Liver (tissue), 3 donors: ENCODE measurements at regions not wholly inside any gene's neighbourhood (a gene's known extent, or its start where the extent isn't known, plus 50 kb on each side); places are given as distances from the start of the nearest gene placed in this dataset.

ENCODE experiments used
- CTCF ChIP-seq: fragments of 150-350 bp; IDR thresholded peaks from 2 replicates; pipeline ENCODE4 v1.5.1; 2017; ENCODE audit warnings: improper control_type of control experiment, low read depth, low read length; ENCODE audit not compliant: missing input control
- HNF4G ChIP-seq: IDR thresholded peaks from 2 replicates; pipeline ENCODE4 v1.6.1; 2016; ENCODE audit warnings: antibody characterized with exemption
- MAX ChIP-seq: IDR thresholded peaks from 2 replicates; pipeline ENCODE4 v1.6.1; 2016; ENCODE audit warnings: antibody characterized with exemption
- REST ChIP-seq: IDR thresholded peaks from 2 replicates; pipeline ENCODE4 v1.6.1; 2016; ENCODE audit warnings: antibody characterized with exemption, mild to moderate bottlenecking
- donor health status: healthy.
- donor health status: healthy.

- TF ChIP-seq HNF4G (no peak), CTCF (no peak), MAX (no peak), REST (no peak)
Measured at GRCh38 chr2:104982111-104982510, 55.8 kb upstream of the MRPS9 start.
